Endodermal cell (in vitro differentiated cells): ENCODE measurements at regions not wholly inside any gene's neighbourhood (a gene's known extent, or its start where the extent isn't known, plus 50 kb on each side); places are given as distances from the start of the nearest gene placed in this dataset.

Experiments
- DNase-seq: peaks from one replicate; pipeline ENCODE4 v3.0.0-alpha.2; 2017
- H3K27ac ChIP-seq: 2 replicates; pipeline ENCODE4 v1.5.1; 2013; ENCODE audit warnings: mild to moderate bottlenecking, low read depth, low read length, moderate library complexity
- H3K27me3 ChIP-seq: 2 replicates; pipeline ENCODE4 v1.6.1; 2013; ENCODE audit warnings: mild to moderate bottlenecking, low read length, moderate library complexity; ENCODE audit not compliant: insufficient read depth, control insufficient read depth, poor library complexity, severe bottlenecking
- H3K36me3 ChIP-seq: 2 replicates; pipeline ENCODE4 v1.7.0; 2013; ENCODE audit warnings: mild to moderate bottlenecking, low read length, moderate library complexity; ENCODE audit not compliant: control insufficient read depth, insufficient read depth
- H3K4me1 ChIP-seq: one replicate; pipeline ENCODE4 v1.7.0; 2013; ENCODE audit warnings: low read length; ENCODE audit not compliant: control insufficient read depth, insufficient read depth
- H3K4me3 ChIP-seq: 2 replicates; pipeline ENCODE4 v1.5.1; 2013; ENCODE audit warnings: mild to moderate bottlenecking, low read length, moderate library complexity
- H3K9ac ChIP-seq: 2 replicates; pipeline ENCODE4 v1.6.1; 2013; ENCODE audit warnings: mild to moderate bottlenecking, low read length, moderate library complexity; ENCODE audit not compliant: poor library complexity, severe bottlenecking; ENCODE audit errors: extremely low read depth
- H3K9me3 ChIP-seq: 2 replicates; pipeline ENCODE4 v1.6.1; 2013; ENCODE audit warnings: mild to moderate bottlenecking, low read length, moderate library complexity; ENCODE audit not compliant: control insufficient read depth
- H3K27ac Mint-ChIP-seq: 2 replicates; pipeline ENCODE4 v1.8.0; 2020; ENCODE audit warnings: mixed read lengths
- H3K27me3 Mint-ChIP-seq: 2 replicates; pipeline ENCODE4 v1.8.0; 2021; ENCODE audit warnings: mild to moderate bottlenecking, mixed read lengths; ENCODE audit not compliant: insufficient read depth
- H3K36me3 Mint-ChIP-seq: 2 replicates; pipeline ENCODE4 v1.8.0; 2020; ENCODE audit warnings: low read depth, mixed read lengths
- H3K4me1 Mint-ChIP-seq: 2 replicates; pipeline ENCODE4 v1.8.0; 2020; ENCODE audit warnings: mixed read lengths
- H3K4me3 Mint-ChIP-seq: 2 replicates; pipeline ENCODE4 v1.8.0; 2020; ENCODE audit warnings: mild to moderate bottlenecking, moderate library complexity, mixed read lengths
- H3K9me3 Mint-ChIP-seq: 2 replicates; pipeline ENCODE4 v1.8.0; 2020; ENCODE audit warnings: mild to moderate bottlenecking, mixed read lengths
- CTCF ChIP-seq: fragments of 200-600 bp; sonication (generic); conservative IDR thresholded peaks from 2 replicates; pipeline ENCODE4 v1.5.0; 2021; ENCODE audit warnings: antibody characterized with exemption, mild to moderate bottlenecking
- WGBS, 2 experiments: methylation state at CpG; one replicate each; pipeline versions ENCODE4 v1.1.5 to v1.1.7; 2013; ENCODE audit warnings: missing lambda C conversion rate in 2 of 2, mixed read lengths in 1 of 2; ENCODE audit not compliant: insufficient coverage in 1 of 2, insufficient read length in 1 of 2; 5-methylcytosine and 5-hydroxymethylcytosine counted together

- H3K27ac ChIP-seq = peak overlapping the region; percentile 45
- TF ChIP-seq CTCF = no peak
- no peaks in the 10 kb centered on the region for H3K36me3 Mint-ChIP-seq
- peaks cover 2% of the 10 kb centered on the region for H3K27me3 Mint-ChIP-seq
- no peak overlapping the region for H3K4me3 ChIP-seq
- H3K9me3 Mint-ChIP-seq = no peaks in the 10 kb centered on the region
- WGBS, 2 experiments = 83 to 89% methylated on average over 4 to 7 of the region's 8 CpGs
- no peak overlapping the region for H3K4me3 Mint-ChIP-seq
- H3K27ac Mint-ChIP-seq = no peak overlapping the region
- H3K36me3 ChIP-seq = no peaks in the 10 kb centered on the region
- peaks cover 30% of the 10 kb centered on the region for H3K4me1 ChIP-seq
- no peaks in the 10 kb centered on the region for H3K9me3 ChIP-seq
- H3K4me1 Mint-ChIP-seq = peaks cover 76% of the 10 kb centered on the region
- H3K9ac ChIP-seq = no peak overlapping the region
- DNase-seq = no peak
- H3K27me3 ChIP-seq = no peaks in the 10 kb centered on the region
Measured at GRCh38 chr18:24928301-24928878, 423.6 kb downstream of the ZNF521 start.

GRCh38 chr18:24930478-24930877 lies 421.5 kb downstream of the ZNF521 start:
- Mint-ChIP-seq H3K4me1 (peaks cover 56% of the 10 kb centered on the region), H3K27me3 (peaks cover 4% of the 10 kb centered on the region), H3K4me3 (no peak overlapping the region), H3K9me3 (no peaks in the 10 kb centered on the region), H3K36me3 (no peaks in the 10 kb centered on the region), H3K27ac (peak overlapping the region; percentile 81)
- no peak for TF ChIP-seq CTCF
- peak; percentile 75 for DNase-seq
- Histone ChIP-seq H3K36me3 (no peaks in the 10 kb centered on the region), H3K9ac (no peak overlapping the region), H3K27ac (no peak overlapping the region), H3K4me1 (peaks cover 16% of the 10 kb centered on the region), H3K27me3 (no peaks in the 10 kb centered on the region), H3K9me3 (no peaks in the 10 kb centered on the region), H3K4me3 (no peak overlapping the region)
- 65 to 80% methylated on average over 1 to 2 of the region's 2 CpGs for WGBS, 2 experiments

GRCh38 chr18:24930971-24931370 lies 421.0 kb downstream of the ZNF521 start:
- Histone ChIP-seq H3K4me3 (peak overlapping the region; percentile 16), H3K27ac (no peak overlapping the region), H3K9ac (no peak overlapping the region), H3K9me3 (no peaks in the 10 kb centered on the region), H3K27me3 (no peaks in the 10 kb centered on the region), H3K4me1 (peaks cover 13% of the 10 kb centered on the region), H3K36me3 (no peaks in the 10 kb centered on the region)
- Mint-ChIP-seq H3K27ac (peak overlapping the region; percentile 81), H3K4me1 (peaks cover 51% of the 10 kb centered on the region), H3K36me3 (no peaks in the 10 kb centered on the region), H3K4me3 (no peak overlapping the region), H3K9me3 (no peaks in the 10 kb centered on the region), H3K27me3 (peaks cover 5% of the 10 kb centered on the region)
- 12 to 20% methylated on average over 6 of the region's 6 CpGs for WGBS, 2 experiments
- DNase-seq = peak; percentile 76
- no peak for TF ChIP-seq CTCF
